NCI-H1930 (cell line): ENCODE measurements at regions not wholly inside any gene's neighbourhood (a gene's known extent, or its start where the extent isn't known, plus 50 kb on each side); places are given as distances from the start of the nearest gene placed in this dataset.

ENCODE experiments used
- DNase-seq, 2 experiments: peaks; one replicate each; lab custom pipeline; 2025; lab: John Stamatoyannopoulos, UW

- no peak for DNase-seq
Measured at GRCh38 chr10:83935339-83935736, 204.0 kb upstream of the GHITM start.

- DNase-seq = no peak
Measured at GRCh38 chr10:83935911-83936310, 203.4 kb upstream of the GHITM start.

- DNase-seq = no peak
Measured at GRCh38 chr10:83937161-83937560, 202.1 kb upstream of the GHITM start.

- DNase-seq = no peak
Measured at GRCh38 chr10:83937826-83938225, 201.5 kb upstream of the GHITM start.

- no peak for DNase-seq
Measured at GRCh38 chr10:83941189-83941588, 198.1 kb upstream of the GHITM start.

- DNase-seq = no peak
Measured at GRCh38 chr10:83942410-83942809, 196.9 kb upstream of the GHITM start.

GRCh38 chr10:83943049-83943448 lies 196.3 kb upstream of the GHITM start:
- DNase-seq = no peak

- DNase-seq = no peak
Measured at GRCh38 chr10:83943920-83944319, 195.4 kb upstream of the GHITM start.

GRCh38 chr10:83945982-83946718 lies 193.2 kb upstream of the GHITM start:
- no peak for DNase-seq

- DNase-seq = no peak
Measured at GRCh38 chr10:83952314-83952713, 187.0 kb upstream of the GHITM start.

- DNase-seq = no peak
Measured at GRCh38 chr10:83953589-83953988, 185.7 kb upstream of the GHITM start.

GRCh38 chr10:83954193-83954799 lies 185.0 kb upstream of the GHITM start:
- no peak for DNase-seq

- no peak for DNase-seq
Measured at GRCh38 chr10:83955406-83955805, 183.9 kb upstream of the GHITM start.

GRCh38 chr10:83957168-83957947 lies 182.0 kb upstream of the GHITM start:
- no peak for DNase-seq

GRCh38 chr10:83959328-83959727 lies 180.0 kb upstream of the GHITM start:
- DNase-seq = no peak

- no peak for DNase-seq
Measured at GRCh38 chr10:83960125-83960524, 179.2 kb upstream of the GHITM start.

GRCh38 chr10:83961620-83962019 lies 177.7 kb upstream of the GHITM start:
- no peak for DNase-seq

GRCh38 chr10:83963446-83963845 lies 175.9 kb upstream of the GHITM start:
- DNase-seq = no peak

- no peak for DNase-seq
Measured at GRCh38 chr10:83965473-83965872, 173.8 kb upstream of the GHITM start.

- no peak for DNase-seq
Measured at GRCh38 chr10:83968052-83968451, 171.3 kb upstream of the GHITM start.

- DNase-seq = no peak
Measured at GRCh38 chr10:83978681-83979383, 160.5 kb upstream of the GHITM start.

GRCh38 chr10:83982812-83983211 lies 156.5 kb upstream of the GHITM start:
- no peak for DNase-seq
